COLO829 (cell line): ENCODE measurements at regions not wholly inside any gene's neighbourhood (a gene's known extent, or its start where the extent isn't known, plus 50 kb on each side); places are given as distances from the start of the nearest gene placed in this dataset.
A peak's percentile ranks its signal among the peaks of the same experiment; 100 is the strongest.

ENCODE experiments used
- DNase-seq: peaks from one replicate; pipeline ENCODE4 v3.0.0; 2012; ENCODE audit warnings: low spot score

DNA sequence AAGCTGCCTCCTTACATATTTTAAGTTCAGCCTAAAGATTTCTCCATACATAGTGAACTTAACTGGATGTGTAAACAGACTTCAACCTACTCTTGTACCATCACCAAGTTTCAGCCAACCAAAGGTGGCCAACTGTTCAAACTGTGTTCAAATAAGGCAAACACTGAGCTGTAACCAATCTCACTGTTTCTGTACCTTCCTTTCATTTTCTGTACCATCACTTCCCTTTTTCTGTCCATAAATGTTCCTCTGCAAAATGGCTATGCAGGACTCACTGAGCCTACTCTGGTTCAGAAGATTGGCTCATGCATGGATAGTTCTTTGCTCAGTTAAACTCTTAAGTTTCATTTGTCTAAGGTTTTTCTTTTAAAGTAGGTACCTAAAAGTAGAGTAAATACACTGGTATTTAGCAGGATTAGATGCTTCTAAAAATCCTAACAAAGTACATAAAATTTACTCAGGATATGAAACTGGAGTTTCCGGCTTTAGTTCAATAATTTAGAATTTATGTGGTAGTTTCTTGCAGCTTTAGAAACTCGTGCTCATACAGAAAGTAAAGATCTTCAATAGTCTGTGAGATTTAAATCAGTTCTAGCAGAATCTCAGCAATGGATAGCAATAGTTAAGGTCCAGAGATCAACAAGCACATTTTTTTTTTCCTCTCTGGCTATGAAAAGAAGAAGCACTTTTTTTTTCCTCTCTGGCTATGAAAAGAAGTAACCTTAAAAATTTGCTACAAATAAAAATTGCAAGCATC lies 282.0 kb upstream of the PPFIA2 start:
- no peak for DNase-seq

GRCh38 chr12:82034769-82035168 lies 275.6 kb upstream of the PPFIA2 start:
- no peak for DNase-seq

DNA sequence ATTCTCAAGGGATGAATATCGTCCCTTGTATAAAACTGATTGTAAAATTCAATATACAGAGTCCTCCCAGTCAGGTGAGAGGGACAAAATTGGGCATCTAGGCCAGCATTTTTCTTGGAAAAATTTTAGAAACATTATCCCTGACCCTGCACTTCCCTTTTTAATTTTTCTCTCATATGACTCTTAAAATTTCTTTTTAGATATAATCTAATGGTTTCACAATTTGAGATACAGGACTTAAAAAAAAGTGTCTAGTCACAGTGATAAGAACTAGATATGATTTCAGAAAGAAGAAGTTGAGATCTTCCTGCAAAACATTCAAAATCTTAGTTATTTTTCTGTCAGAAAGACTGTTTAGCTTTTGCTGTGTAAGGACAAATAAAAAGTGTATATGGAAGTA lies 270.8 kb upstream of the PPFIA2 start:
- no peak for DNase-seq

DNA sequence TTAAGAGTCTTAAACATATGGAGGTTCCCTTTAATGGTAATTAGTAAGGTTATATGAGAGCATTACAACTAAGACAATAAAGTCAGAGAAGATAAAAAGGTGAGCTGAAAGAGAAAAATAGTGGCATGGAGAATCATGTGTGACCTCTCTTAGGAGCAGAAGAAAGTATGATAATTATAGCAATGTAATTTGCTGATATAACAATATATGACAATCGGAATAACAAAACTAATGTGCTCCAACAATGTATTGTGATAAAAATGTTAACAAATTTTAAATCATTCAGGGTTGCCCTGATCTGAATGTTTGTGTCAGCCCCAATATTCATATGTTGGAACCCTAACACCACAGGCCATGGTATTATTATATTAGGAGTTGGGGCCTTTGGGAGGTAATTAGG lies 269.6 kb upstream of the PPFIA2 start:
- no peak for DNase-seq

DNA sequence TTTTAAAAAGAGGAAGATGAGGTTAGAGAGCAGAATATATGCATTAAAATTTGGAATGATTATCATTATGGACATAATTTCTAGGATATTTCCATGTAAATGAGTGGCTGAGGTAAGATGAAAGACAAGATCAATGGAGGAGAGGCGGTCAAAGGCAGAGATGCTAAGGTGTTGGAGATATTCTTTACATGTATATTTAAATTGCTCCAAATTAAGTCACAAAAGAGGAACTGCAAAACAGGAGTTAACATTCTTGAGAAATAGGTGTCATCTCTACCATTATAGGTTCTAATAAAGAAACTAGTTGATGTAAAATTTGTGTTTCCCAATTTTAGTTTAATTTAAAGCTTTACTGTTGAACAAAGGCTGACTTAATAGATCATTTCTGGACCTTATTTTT lies 268.5 kb upstream of the PPFIA2 start:
- DNase-seq = no peak

DNA sequence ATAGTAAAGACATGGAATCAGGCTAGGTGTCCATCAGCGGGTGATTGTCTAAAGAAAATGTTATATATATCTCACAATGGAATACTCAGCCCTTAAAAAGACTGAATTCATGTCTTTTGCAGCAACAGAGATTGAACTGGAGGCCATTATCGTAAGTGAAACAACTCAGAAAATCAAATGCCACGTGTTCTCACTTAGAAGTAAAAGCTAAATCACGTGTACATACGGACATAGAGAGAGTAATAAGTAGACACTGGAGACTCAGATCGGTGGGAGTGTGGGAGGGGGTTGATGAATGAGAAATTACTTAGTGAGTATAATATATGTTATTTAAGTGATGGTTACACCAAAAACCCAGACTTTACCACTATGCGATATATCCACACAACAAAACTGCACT lies 266.3 kb upstream of the PPFIA2 start:
- no peak for DNase-seq

DNA sequence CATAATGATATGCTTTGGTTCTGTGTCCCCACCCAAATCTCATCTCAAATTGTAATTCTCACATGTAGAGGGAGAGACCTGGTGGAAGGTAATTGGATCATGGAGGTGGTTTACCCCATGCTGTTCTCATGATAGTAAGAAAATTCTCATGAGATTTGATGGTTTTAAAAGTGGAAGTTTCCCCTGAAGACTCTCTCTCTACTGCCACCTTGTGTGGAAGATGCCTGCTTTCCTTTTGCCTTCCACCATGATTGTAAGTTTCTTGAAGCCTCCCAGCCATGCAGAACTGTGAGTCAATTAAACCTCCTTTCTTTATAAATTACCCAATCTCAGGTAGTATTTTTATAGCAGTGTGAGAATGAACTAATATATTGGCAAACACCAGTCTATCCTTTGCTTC lies 260.4 kb upstream of the PPFIA2 start:
- DNase-seq = no peak

DNA sequence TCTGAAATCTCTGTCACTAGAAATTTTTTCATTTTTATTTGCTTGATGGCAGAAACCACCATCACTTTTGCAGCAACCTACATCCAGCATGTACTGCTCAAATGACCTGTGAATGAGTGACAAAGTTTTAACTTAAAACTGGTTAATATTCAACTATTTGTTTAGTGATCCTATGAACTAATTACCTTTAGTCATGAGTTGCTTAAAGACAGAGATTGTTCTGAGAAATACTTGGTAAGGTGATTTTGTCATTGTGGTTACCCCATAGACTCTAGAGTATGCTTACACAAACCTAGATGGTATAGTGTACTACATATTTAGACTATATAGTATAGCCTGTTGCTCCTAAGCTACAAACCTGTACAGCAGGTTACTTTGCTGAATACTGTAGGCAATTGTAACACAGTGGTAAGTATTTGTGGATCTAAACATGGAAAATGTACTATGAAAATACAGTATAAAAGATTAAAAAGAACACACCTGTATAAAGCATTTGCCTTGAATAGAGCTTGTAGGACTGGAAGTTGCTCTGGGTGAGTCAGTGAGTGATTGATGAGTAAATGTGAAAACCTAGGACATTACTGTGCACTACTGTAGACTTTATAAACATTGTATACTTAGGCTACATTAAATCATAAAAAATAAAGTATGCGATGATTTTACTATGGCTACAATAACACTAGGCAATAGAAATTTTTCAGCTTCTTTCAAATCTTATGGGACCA lies 256.6 kb upstream of the PPFIA2 start:
- no peak for DNase-seq

DNA sequence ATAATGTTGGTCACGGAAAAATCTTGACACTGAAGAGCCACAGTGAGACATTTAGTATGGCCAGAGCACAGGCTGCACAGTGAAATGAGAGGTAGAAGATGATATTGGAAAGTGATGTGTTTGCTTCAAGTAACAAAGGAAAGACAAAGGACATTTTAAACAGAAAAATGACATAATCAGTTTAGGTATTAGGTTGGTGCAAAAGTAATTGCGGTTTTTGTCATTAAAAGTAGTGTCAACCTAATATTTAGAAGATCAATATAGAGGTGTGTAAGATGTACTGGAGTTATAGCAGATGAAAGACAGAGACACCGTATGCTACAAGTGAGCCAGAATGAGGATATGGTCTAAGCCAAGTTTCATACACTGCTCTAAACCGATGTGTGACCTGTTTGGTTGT lies 253.0 kb upstream of the PPFIA2 start:
- no peak for DNase-seq

- DNase-seq = no peak
Observed at GRCh38 chr12:82009524-82009923, 250.4 kb upstream of the PPFIA2 start.

DNA sequence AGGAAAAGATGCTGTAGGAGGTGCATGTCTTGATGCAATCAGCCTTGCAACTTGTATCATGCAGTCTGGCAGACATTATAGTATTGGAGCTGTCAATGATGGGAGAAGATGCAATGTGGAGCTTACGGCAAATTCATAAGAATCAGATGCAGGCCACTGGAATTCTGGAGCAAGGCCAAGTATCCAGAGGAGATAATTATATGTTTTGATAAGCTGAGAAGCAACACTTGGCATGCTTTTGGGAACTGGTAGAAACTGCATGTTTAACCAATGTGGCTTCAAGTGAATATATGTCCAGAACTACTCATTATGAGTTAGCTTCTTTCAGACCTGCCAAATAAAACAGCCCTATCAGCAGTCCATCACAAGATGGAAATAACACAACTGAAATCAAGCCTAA lies 249.1 kb upstream of the PPFIA2 start:
- DNase-seq = no peak

- DNase-seq = peak; percentile 35
Observed at GRCh38 chr12:81998761-81999378, 239.7 kb upstream of the PPFIA2 start.

- peak; percentile 8 for DNase-seq
Observed at GRCh38 chr12:81992461-81992860, 233.3 kb upstream of the PPFIA2 start.

DNA sequence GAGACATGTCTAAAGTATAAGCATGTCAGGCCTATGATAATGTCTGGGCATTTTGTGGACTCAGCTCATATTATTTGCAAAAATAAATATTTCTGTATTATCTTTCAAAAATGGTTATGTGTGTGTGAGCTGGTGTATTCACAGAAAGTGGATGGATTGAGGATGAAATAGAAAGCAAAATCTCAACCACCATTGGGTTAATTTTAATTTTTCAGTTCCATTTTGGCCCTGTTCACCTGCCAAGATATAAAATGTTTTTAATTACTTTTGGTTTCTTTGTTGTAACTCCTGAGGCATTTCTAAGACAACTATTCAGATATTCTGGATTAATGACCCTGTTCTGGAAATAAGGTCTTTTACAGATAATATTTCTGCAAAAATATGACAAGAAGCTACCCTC lies 232.7 kb upstream of the PPFIA2 start:
- no peak for DNase-seq

DNA sequence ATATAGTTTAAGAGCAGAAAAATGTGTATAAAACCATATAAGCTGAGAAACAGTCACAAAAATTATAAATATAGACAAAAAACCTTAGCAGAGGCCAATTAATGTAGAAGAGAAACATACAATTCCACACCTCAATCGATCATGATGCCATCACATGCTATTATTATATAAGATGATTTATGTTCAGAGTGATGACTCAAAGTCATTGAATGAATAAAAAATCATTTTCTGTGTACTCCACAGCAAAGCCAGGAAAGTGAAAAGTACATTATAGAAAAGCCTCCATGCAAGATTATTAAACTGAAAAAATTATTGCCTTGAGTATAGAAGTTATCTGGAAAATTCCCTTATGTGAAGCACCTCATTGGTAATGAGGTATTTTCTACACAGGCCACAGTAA lies 229.2 kb upstream of the PPFIA2 start:
- no peak for DNase-seq

DNA sequence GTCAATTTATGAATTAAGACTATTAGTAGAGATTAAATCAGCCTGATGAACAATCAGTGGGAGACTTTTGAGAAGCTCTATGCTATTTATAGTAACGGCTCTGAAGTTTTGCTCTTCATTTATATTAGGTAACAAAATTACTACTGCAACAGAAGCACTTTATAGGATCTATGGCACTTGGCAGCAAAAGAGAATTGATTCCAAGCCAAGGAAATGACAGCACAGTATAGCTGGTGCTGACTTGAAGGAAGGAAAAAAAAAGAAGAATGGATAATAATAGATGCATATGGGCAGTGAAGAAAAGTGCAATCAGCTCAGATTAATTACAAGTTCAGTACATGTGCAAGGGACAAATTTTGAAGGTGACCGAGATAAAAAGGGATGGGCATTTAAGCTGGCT lies 228.2 kb upstream of the PPFIA2 start:
- no peak for DNase-seq

GRCh38 chr12:81976661-81977060 lies 217.5 kb upstream of the PPFIA2 start:
- no peak for DNase-seq

- DNase-seq = no peak
Observed at GRCh38 chr12:81974762-81975161, 215.6 kb upstream of the PPFIA2 start.

- no peak for DNase-seq
Observed at GRCh38 chr12:81968421-81968820, 209.3 kb upstream of the PPFIA2 start.

- no peak for DNase-seq
Observed at GRCh38 chr12:81963636-81964035, 204.5 kb upstream of the PPFIA2 start.

DNA sequence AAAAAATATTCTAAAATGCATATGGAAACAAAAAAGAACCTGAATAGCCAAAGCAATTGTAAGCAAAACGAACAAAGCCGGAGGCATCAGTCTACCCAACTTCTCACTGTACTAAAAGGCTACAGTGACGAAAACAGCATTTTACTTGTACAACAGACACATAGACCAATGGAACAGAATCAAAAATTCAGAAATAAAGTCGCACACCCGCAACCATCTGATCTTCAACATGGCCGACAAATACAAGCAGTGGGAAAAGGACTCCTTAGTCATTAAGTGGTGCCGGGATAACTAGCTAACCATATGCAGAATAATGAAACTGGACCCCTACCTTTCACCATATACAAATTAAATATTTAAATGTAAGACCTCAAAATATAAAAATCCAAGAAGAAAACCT lies 203.9 kb upstream of the PPFIA2 start:
- DNase-seq = no peak

DNA sequence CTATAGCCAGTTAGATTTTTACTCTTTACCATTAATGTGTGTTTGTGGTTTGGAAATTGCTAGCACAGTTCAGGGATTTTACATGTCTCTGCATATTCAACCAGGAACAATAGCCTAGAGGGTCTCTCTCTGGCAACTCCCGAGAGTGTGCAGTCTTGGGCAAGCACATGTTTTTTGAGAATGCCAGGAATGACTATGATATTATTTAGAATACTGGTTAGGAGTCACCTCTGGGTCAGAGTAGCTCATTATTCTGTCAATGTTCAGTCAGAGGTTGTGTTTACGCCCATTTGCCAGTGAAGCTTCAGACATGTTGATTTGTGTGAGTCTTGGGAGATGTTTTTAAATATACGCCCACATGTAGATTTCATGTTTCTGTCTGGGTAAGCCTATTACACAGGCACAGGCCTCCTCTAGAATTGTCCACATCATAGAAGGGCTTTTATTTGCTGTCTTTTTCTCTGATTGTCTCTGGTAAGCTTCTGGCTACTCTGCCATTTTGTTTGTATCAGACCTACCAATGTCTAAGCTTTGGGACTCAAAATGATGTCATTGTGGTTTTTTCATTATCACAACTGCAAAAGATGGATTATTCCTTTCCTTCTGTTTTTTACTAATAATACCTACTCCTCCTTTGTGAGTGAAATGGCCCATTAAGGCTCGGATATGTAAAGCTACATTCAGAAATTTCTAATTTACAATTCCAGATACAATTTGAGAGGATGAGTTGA lies 203.1 kb upstream of the PPFIA2 start:
- no peak for DNase-seq

DNA sequence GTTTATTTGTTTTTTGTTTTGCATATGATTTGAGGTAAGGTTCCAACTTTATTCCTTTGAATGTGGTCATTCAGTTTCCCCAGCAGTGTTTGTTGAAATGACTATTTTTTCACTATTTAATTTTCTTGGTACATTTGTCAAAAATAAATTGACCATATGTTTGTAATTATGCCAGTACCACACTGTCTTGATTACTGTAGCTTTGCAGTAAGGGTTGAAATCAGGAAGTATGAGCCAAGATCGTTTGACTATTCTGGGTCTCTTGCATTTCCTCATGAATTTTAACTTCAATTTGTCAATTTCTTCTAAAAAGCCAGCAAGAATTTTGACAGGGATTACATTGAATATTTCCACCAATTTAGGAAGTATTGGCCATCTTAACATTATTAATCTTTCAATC lies 199.3 kb upstream of the PPFIA2 start:
- DNase-seq = no peak
